Right cardiac atrium (tissue), 5 donors: ENCODE measurements at regions not wholly inside any gene's neighbourhood (a gene's known extent, or its start where the extent isn't known, plus 50 kb on each side); places are given as distances from the start of the nearest gene placed in this dataset.
"Not testable (repeated sequence)": the region's sequence is repeated elsewhere in the genome, so short reads cannot be mapped to it uniquely, and the experiment has no call there.

Source experiments
- ATAC-seq, 2 donors: fragments of 200-7000 bp; cut with Tn5 transposase; one replicate each; pipeline versions ENCODE4 v1.8.0 to v1.9.1; 2020; ENCODE audit warnings: moderate library complexity in 2 of 2, mild to moderate bottlenecking in 1 of 2
- DNase-seq, 3 donors: peaks; one replicate each; pipeline ENCODE4 v3.0.0-alpha.2; 2020
- H3K27ac ChIP-seq: one replicate; pipeline ENCODE4 v1.5.1; 2013; ENCODE audit warnings: mild to moderate bottlenecking, low read length, control low read depth, moderate library complexity
- H3K27me3 ChIP-seq: one replicate; pipeline ENCODE4 v1.6.1; 2013; ENCODE audit not compliant: control insufficient read depth, insufficient read depth
- H3K4me1 ChIP-seq: one replicate; pipeline ENCODE4 v1.6.1; 2013; ENCODE audit warnings: low read length; ENCODE audit not compliant: control insufficient read depth, insufficient read depth
- H3K4me3 ChIP-seq: one replicate; pipeline ENCODE4 v1.5.1; 2013; ENCODE audit warnings: low read length, control low read depth
- H3K9me3 ChIP-seq: one replicate; pipeline ENCODE4 v1.6.1; 2013; ENCODE audit warnings: low read length; ENCODE audit not compliant: control insufficient read depth
- WGBS: extraction: QIAGEN DNeasy Blood & Tissue Kit; methylation state at CpG from one replicate; pipeline ENCODE4 v1.1.7; 2013; 5-methylcytosine and 5-hydroxymethylcytosine counted together
- intact Hi-C, 4 donors: fragments of 100-400 bp; cut with DNase I; formaldehyde crosslinking; loops; one replicate each; pipeline versions ENCODE4 v1.11.0 to v1.14.0; 2022 to 2023
- donor health status: healthy with polysubstance abuse.
- donor health status: DM: no; HTN: yes; CAD: no.
- donor health status: DM: no; HTN: no; CAD: no.
- donor health status: DM: no; HTN: yes; CAD: no; lungs with severe emphysema.
- donor health status: DM: yes; HTN: yes; CAD: no.

DNA sequence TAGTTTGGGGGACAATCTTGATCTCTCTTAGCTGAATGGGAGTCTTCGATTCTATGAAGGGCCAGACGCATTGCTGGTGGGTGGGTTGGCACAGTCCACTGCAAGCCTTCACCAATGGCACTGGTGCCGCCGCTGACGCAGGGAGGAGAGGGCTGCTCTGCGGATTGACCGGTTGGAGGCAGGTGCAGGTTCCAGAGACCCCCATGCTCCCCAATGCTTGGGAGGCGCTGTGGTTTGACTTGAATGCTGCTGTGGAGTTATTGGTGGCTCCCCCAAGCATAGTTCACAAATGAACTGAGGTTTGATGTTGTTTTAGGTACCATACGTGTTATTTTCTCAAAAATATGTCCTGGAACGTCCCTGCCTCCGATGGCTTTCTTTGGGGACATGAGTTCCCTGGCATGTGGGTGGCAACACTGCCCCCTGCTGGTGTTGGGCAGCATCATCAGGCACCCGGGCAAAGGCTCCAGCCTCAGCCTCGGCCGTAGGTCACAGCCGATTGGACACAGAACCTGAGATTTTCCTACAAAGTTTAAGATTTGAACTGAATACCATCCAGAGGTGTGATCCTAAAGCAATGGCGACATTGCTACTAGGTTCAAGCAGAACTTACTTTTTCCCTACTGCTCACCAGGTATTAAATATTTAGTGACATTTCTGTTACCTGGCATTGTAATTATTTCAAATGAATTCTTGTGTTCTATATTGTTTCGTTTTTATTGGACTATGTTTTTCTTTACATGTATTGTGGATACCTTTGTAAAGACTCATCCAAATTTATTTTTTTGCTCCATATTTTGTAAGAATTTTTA, 95.5 kb downstream of the ANKRD10 start:
- DNase-seq (peak; percentile 77 to 91 (median 90)), ATAC-seq (peak; percentile 86 to 94)
- no peak overlapping the region for H3K27ac ChIP-seq
- no peaks in the 10 kb centered on the region for H3K9me3 ChIP-seq
- WGBS, result 26% methylated on average over 17 of the region's 17 CpGs
- H3K4me3 ChIP-seq, result no peak overlapping the region
- no peaks in the 10 kb centered on the region for H3K27me3 ChIP-seq
- intact Hi-C loops, result loop anchor here in 3 of 4 donors (5.0 to 10.0 kb wide), 2 partner anchors 105 to 227 kb away; partner anchors contain the start of gene ING1 (in 1 of the 3)
- H3K4me1 ChIP-seq, result no peaks in the 10 kb centered on the region

DNA sequence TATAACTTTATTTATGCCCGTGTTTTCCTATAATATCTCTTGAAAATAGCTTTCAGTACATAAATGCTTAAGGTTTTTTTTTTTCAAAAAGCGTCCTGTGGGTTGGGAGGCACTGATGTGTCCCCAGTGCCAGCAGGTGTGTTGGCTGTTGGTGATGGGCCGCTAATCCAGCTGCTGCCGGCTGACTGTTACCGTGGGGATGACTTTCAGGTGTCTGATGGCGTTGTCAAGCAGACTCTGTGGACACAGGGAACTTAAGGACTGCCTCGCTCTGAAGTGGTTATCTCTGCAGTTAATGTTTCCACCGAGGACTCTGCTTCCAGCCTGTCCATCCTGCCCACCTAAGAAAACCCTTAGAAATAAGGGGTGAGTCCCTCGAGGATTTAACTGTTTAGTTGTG, 94.5 kb downstream of the ANKRD10 start:
- Histone ChIP-seq H3K27ac (no peak overlapping the region), H3K4me1 (no peaks in the 10 kb centered on the region), H3K27me3 (no peaks in the 10 kb centered on the region), H3K9me3 (no peaks in the 10 kb centered on the region), H3K4me3 (no peak overlapping the region)
- no peak for DNase-seq
- intact Hi-C loops, result no loop called here
- WGBS, result 66% methylated on average over 9 of the region's 9 CpGs
- no peak for ATAC-seq

DNA sequence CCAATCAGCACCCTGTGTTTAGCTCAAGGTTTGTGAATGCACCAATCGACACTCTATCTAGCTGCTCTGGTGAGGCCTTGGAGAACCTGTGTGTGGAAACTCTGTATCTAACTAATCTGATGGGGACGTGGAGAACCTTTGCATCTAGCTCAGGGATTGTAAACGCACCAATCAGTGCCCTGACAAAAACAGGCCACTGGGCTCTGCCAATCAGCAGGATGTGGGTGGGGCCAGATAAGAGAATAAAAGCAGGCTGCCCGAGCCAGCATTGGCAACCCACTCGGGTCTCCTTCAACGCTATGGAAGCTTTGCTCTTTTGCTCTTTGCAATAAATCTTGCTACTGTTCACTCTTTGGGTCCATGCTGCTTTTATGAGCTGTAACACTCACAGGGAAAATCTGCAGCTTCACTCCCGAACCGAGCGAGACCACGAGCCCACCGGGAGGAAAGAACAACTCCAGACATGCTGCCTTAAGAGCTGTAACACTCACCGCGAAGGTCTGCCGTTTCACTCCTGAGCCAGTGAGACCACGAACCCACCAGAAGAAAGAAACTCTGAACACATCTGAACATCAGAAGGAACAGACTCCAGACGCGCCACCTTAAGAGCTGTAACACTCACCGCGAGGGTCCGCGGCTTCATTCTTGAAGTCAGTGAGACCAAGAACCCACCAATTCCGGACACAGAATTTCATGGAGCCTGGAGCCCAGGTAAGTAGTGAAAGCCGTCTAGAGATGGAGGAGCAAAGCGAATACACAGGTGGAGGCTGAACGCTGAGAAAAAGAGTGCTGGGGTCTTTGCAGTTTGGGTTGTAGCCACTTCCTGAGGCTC, 92.8 kb downstream of the ANKRD10 start:
- H3K4me1 ChIP-seq, H3K27me3 ChIP-seq, H3K9me3 ChIP-seq, H3K4me3 ChIP-seq, DNase-seq, H3K27ac ChIP-seq, ATAC-seq, intact Hi-C loops: not testable (repeated sequence)
- 88% methylated on average over 25 of the region's 25 CpGs for WGBS

DNA sequence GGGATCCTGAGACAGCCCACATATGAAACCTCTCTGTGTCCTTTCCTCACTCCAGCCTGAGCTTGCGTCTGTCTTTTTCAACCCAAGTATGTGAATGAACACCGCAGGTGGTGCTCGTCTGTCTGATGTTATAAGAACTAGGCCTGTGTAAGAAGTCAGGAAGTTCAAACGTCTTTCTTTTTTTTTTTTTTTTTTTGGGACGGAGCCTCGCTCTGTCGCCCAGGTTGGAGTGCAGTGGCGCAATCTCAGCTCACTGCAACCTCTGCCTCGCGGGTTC, 92.3 kb downstream of the ANKRD10 start:
- Histone ChIP-seq H3K4me3 (no peak overlapping the region), H3K27ac (no peak overlapping the region), H3K4me1 (no peaks in the 10 kb centered on the region), H3K27me3 (no peaks in the 10 kb centered on the region), H3K9me3 (no peaks in the 10 kb centered on the region)
- no peak for ATAC-seq
- 86% methylated on average over 10 of the region's 10 CpGs for WGBS
- no peak for DNase-seq
- intact Hi-C loops, result no loop called here

DNA sequence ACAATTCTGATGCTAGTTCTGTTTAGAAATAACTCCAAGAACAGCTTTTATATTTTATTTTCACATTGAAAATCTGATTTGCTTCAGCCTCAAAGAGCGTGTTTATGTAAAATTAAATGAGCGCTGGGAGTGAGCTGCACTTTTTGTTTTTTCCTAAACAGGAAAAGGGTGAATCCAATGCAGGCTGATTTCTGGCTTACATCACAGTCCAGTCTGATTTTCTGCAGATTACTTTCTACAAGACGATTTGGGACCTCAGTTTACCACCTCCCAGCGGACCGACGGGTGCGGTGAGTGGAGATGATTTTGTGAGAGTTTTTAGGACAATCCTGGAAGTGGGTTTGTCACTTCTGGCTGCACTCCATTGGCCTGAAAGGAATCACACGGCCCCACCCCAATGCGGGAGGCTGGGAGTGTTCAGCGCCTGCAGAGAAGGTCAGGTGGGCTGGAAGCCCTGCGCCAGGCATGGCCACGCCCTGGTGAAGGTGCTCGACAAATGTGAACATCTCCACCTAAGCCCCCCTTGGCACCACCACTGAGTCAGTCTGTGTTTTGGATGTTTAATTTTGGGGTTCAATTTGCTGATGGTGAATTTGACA, 90.1 kb downstream of the ANKRD10 start:
- DNase-seq, result no peak
- H3K27me3 ChIP-seq, result no peaks in the 10 kb centered on the region
- ATAC-seq, result no peak
- intact Hi-C loops, result loop anchor here in 1 of 4 donors (5.0 kb wide), 1 partner anchor 232 kb away; no protein-coding TSS in a partner anchor
- no peak overlapping the region for H3K4me3 ChIP-seq
- no peaks in the 10 kb centered on the region for H3K4me1 ChIP-seq
- H3K9me3 ChIP-seq, result no peaks in the 10 kb centered on the region
- WGBS, result 84% methylated on average over 13 of the region's 13 CpGs
- no peak overlapping the region for H3K27ac ChIP-seq

DNA sequence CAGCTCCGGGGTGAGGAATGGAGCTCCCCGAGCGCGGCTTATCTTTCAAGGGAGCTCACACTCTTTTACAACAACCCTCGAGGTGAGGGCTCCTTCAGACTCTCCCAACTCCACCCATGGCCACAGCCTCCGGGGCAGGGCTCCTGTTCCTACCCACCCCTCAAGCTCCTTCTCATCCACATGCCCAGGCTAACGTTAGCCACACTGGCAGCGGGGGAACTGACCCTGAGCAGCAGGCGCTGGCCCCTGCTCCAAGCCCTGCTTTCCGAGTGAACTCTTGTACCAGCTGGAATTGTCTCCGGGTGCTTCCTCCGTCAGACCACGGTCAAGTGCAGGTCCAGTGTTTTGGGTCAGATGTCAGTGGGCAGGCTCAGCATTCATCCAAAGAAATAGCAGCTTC, 89.4 kb downstream of the ANKRD10 start:
- intact Hi-C loops, result loop anchor here in 1 of 4 donors (5.0 kb wide), 1 partner anchor 233 kb away; no protein-coding TSS in a partner anchor
- ATAC-seq, result no peak

DNA sequence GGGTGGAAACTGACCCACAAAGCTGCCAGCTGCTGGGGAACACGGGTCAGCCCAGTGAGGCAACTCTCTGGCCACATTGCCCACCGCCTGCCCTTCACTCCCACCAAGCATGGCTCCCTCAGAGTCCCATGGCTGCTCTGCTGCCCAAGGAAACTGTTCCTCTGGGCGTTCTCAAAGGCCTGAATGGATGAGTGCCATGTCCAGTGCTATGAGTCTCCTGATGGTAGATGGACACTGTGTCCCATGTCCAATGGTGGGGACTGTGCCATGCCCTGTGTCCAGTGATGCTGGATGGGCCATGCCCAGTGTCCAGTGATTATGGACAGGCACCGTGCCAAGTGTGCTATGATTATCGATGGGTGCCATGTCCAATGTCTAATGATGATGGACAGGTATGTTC, 88.8 kb downstream of the ANKRD10 start:
- Histone ChIP-seq H3K27ac (no peak overlapping the region), H3K9me3 (no peaks in the 10 kb centered on the region), H3K4me1 (no peaks in the 10 kb centered on the region), H3K4me3 (no peak overlapping the region), H3K27me3 (no peaks in the 10 kb centered on the region)
- WGBS, result 97% methylated on average over 5 of the region's 5 CpGs
- DNase-seq, result peak in 1 of 3 donors; percentile 52
- ATAC-seq, result peak; percentile 12 to 22
- intact Hi-C loops, result loop anchor here in 1 of 4 donors (5.0 kb wide), 1 partner anchor 234 kb away; no protein-coding TSS in a partner anchor

More for the DNA sequence above, 89.4 kb downstream of the ANKRD10 start:
- Histone ChIP-seq H3K9me3 (no peaks in the 10 kb centered on the region), H3K4me1 (no peaks in the 10 kb centered on the region), H3K27ac (no peak overlapping the region), H3K27me3 (no peaks in the 10 kb centered on the region), H3K4me3 (no peak overlapping the region)
- no peak for DNase-seq
- 78% methylated on average over 13 of the region's 13 CpGs for WGBS

DNA sequence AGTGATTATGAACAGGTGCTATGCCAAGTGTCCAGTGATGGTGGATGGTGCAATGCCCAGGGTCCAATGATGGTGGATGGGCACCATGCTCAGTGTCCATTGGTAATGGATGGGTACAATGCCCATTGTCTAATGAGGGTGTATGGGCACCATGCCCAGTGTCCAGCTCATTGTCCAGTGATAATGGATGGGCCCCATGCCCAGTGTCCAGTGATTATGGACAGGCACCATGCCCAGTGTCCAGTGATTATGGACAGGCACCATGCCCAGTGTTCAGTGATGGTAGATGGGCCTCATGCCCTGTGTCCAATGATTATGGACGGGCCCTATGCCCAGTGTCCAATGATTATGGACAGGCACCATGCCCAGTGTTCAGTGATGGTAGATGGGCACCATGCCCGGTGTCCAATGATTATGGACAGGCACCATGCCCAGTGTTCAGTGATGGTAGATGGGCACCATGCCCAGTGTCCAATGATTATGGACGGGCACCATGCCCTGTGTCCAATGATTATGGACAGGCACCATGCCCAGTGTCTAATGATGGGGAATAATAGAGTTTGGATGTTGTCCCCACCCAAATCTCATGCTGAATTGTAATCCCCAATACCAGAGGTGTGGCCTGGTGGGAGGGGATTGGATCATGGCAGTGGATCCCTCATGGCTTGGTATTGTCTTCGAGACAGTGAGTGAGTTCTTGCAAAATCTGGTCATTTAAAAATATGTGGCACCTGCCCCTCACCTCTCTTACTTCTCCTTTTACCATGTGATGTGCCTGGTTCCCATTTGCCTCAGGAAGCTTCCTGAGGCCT, 87.8 kb downstream of the ANKRD10 start:
- ATAC-seq (peak; percentile 62 to 65), DNase-seq (peak; percentile 46 to 82 (median 70))
- H3K9me3 ChIP-seq, result no peaks in the 10 kb centered on the region
- no peak overlapping the region for H3K4me3 ChIP-seq
- no peak overlapping the region for H3K27ac ChIP-seq
- 65% methylated on average over 4 of the region's 4 CpGs for WGBS
- intact Hi-C loops, result loop anchor here in 1 of 4 donors (5.0 kb wide), 1 partner anchor 235 kb away; no protein-coding TSS in a partner anchor
- H3K4me1 ChIP-seq, result no peaks in the 10 kb centered on the region
- no peaks in the 10 kb centered on the region for H3K27me3 ChIP-seq
